Upper lobe of left lung (tissue), 6 donors: ENCODE measurements at regions not wholly inside any gene's neighbourhood (a gene's known extent, or its start where the extent isn't known, plus 50 kb on each side); places are given as distances from the start of the nearest gene placed in this dataset.

Experiments used
- ATAC-seq, 2 donors: fragments of 200-7000 bp; cut with Tn5 transposase; one replicate each; pipeline ENCODE4 v1.9.1; 2022; ENCODE audit warnings: mild to moderate bottlenecking in 2 of 2, moderate library complexity in 2 of 2; ENCODE audit not compliant: low FRiP score in 2 of 2
- DNase-seq, 2 donors: peaks; one replicate each; pipeline ENCODE4 v3.0.0-alpha.2; 2019 to 2020
- H3K27ac ChIP-seq, 4 donors: fragments of 200-600 bp; sonication (generic); one replicate each; pipeline ENCODE4 v1.5.1; 2016 to 2019
- H3K27me3 ChIP-seq, 4 donors: fragments of 200-600 bp; sonication (generic); one replicate each; pipeline ENCODE4 v1.5.1; 2017 to 2019
- H3K36me3 ChIP-seq, 4 donors: fragments of 200-600 bp; sonication (generic); one replicate each; pipeline ENCODE4 v1.5.1; 2016 to 2019
- H3K4me1 ChIP-seq, 4 donors: fragments of 200-600 bp; sonication (generic); one replicate each; pipeline ENCODE4 v1.5.1; 2018 to 2019
- H3K4me3 ChIP-seq, 4 donors: fragments of 200-600 bp; sonication (generic); one replicate each; pipeline ENCODE4 v1.5.1; 2017 to 2019; ENCODE audit warnings: mild to moderate bottlenecking in 2 of 4, moderate library complexity in 1 of 4
- H3K9me3 ChIP-seq, 4 donors: fragments of 200-600 bp; sonication (generic); one replicate each; pipeline ENCODE4 v1.5.1; 2018 to 2019
- EP300 ChIP-seq, 4 donors: sonication (generic); formaldehyde crosslinking; IDR thresholded peaks; one replicate each; pipeline ENCODE4 v1.5.1; 2017; ENCODE audit warnings: antibody characterized with exemption in 4 of 4, control low read depth in 2 of 4
- POLR2A ChIP-seq, 4 donors: fragments of 450-650 bp; IDR thresholded peaks; one replicate each; pipeline ENCODE4 v1.5.1; 2016 to 2017; ENCODE audit warnings: antibody characterized with exemption in 4 of 4, mild to moderate bottlenecking in 2 of 4
- POLR2AphosphoS5 ChIP-seq, 2 donors: sonication (generic); formaldehyde crosslinking; IDR thresholded peaks; one replicate each; pipeline ENCODE4 v1.5.1; 2017; ENCODE audit warnings: antibody characterized with exemption in 2 of 2
- WGBS, 2 donors: methylation state at CpG; one replicate each; pipeline ENCODE4 v1.1.5; 2017 to 2018; 5-methylcytosine and 5-hydroxymethylcytosine counted together
- TF ChIP-seq, protein P1 (sequence below), 6 experiments: fragments of 450-650 bp in 4 of 6; fragments of 200-600 bp in 2 of 6; sonication (generic) in 2 of 6; IDR thresholded peaks; one replicate each; pipeline ENCODE4 v1.5.1; 2016 to 2019; ENCODE audit warnings: antibody characterized with exemption in 6 of 6
- donor health status: DM: no; HTN: no; CAD: no; lungs with moderate emphysema.
- donor health status: DM: no; HTN: yes; CAD: no; lungs with severe emphysema.

DNA sequence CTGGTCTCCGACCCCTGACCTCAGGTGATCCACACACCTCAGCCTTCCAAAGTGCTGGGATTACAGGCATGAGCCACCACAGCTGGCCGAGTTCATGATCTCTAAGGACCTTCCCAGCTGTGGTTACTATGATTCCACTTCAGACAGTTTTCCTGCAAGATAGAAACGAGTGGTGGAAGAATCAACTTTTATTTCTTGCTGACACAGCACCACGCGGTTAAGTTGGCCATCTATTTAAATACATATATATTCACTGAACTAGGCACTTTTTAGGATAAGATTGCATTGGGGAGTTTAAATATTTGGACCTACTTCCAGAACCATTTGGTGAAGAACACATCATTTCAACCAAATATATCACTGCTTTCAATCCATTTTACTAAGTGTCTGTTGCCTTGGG lies 213.4 kb downstream of the TBX5 start:
- Histone ChIP-seq H3K36me3 (no peaks in the 10 kb centered on the region), H3K4me3 (no peak overlapping the region), H3K27ac (no peak overlapping the region), H3K4me1 (no peaks in the 10 kb centered on the region), H3K27me3 (no peaks in the 10 kb centered on the region), H3K9me3 (no peaks in the 10 kb centered on the region)
- no peak for DNase-seq
- no peak for ATAC-seq
- TF ChIP-seq, protein P1, sequence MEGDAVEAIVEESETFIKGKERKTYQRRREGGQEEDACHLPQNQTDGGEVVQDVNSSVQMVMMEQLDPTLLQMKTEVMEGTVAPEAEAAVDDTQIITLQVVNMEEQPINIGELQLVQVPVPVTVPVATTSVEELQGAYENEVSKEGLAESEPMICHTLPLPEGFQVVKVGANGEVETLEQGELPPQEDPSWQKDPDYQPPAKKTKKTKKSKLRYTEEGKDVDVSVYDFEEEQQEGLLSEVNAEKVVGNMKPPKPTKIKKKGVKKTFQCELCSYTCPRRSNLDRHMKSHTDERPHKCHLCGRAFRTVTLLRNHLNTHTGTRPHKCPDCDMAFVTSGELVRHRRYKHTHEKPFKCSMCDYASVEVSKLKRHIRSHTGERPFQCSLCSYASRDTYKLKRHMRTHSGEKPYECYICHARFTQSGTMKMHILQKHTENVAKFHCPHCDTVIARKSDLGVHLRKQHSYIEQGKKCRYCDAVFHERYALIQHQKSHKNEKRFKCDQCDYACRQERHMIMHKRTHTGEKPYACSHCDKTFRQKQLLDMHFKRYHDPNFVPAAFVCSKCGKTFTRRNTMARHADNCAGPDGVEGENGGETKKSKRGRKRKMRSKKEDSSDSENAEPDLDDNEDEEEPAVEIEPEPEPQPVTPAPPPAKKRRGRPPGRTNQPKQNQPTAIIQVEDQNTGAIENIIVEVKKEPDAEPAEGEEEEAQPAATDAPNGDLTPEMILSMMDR (IDR thresholded peaks at IDR 0.05) = no peak
- no peak for TF ChIP-seq POLR2A (IDR thresholded peaks at IDR 0.05)
- no peak for TF ChIP-seq EP300 (IDR thresholded peaks at IDR 0.05)
- TF ChIP-seq POLR2AphosphoS5 (IDR thresholded peaks at IDR 0.05) = no peak
- 78 to 87% methylated on average over 5 of the region's 5 CpGs for WGBS, 2 donors

DNA sequence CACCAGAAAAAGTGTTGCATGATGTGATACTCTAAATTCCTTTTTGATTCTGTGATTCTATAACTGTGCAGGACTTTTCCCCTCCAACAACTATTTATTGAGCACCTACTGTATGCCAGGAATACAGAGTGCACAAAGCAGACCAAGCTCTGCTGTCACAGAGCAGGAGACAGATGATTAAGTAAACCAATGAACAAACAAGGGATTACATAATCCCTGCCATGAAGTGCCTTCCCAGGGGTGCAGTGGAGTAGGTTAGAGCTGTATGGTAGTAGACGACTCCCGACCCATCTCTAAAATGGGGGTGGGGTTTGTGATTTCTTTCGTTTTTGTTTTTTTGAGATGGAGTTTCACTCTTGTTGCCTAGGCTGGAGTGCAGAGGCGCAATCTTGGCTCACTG lies 213.9 kb downstream of the TBX5 start:
- ATAC-seq = no peak
- 79 to 80% methylated on average over 4 of the region's 4 CpGs for WGBS, 2 donors

DNA sequence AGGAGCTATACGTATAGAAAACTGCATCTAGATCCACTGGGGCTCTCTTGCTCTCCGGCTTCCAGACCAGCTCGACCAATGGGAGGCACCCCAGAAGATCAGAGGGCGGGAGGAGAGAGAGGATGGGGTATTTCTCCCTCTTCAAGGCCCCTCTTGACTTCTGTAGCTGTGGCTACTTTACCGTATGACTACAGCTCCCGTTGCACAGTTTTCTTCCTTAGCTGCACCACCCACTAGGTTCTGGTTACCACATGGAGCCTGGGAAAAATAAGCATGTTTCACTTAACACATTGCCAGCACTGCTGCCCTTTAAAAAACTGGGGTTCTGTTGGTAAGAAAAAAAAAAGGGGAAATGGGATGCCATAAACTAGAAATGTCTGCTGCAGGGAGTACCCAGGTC lies 214.4 kb downstream of the TBX5 start:
- no peak for DNase-seq
- Histone ChIP-seq H3K4me3 (no peak overlapping the region), H3K36me3 (no peaks in the 10 kb centered on the region), H3K27ac (no peak overlapping the region), H3K27me3 (no peaks in the 10 kb centered on the region), H3K4me1 (no peaks in the 10 kb centered on the region), H3K9me3 (no peaks in the 10 kb centered on the region)
- WGBS, 2 donors = 50% methylated on average over 6 of the region's 6 CpGs
- TF ChIP-seq EP300 (IDR thresholded peaks at IDR 0.05) (no peak), POLR2A (IDR thresholded peaks at IDR 0.05) (no peak), POLR2AphosphoS5 (IDR thresholded peaks at IDR 0.05) (no peak)
- TF ChIP-seq, protein P1 (IDR thresholded peaks at IDR 0.05) = no peak
- ATAC-seq = no peak

More for the DNA sequence above, 213.9 kb downstream of the TBX5 start:
- TF ChIP-seq POLR2AphosphoS5 (IDR thresholded peaks at IDR 0.05) (no peak), EP300 (IDR thresholded peaks at IDR 0.05) (no peak), POLR2A (IDR thresholded peaks at IDR 0.05) (no peak)
- TF ChIP-seq, protein P1 (IDR thresholded peaks at IDR 0.05) = no peak
- H3K4me3 ChIP-seq = no peak overlapping the region
- H3K27me3 ChIP-seq = no peaks in the 10 kb centered on the region
- DNase-seq = no peak
- no peak overlapping the region for H3K27ac ChIP-seq
- H3K4me1 ChIP-seq = no peaks in the 10 kb centered on the region
- no peaks in the 10 kb centered on the region for H3K36me3 ChIP-seq
- H3K9me3 ChIP-seq = no peaks in the 10 kb centered on the region

DNA sequence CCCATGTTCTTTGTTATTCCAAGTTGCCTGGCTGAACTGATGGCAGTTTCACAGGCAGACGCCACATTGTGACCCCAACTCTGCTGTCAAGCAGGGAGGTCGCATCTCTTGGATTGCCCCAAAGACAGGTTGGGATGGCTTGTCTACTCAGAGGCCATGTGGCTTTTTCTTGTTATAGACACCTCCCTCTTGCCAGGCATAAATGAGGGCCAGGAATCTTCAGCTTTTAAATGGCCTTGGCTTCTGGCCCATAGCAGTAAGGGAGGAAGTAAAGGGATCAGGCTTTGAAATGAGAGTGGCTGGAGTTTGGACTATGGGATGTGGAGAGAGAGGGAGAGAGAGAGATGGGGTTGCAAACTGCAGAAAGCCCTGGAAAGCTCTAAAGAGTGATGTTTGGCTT lies 215.0 kb downstream of the TBX5 start:
- WGBS, 2 donors = 56 to 80% methylated on average over 1 to 2 of the region's 2 CpGs
- ATAC-seq (no peak), DNase-seq (no peak)
- TF ChIP-seq POLR2A (IDR thresholded peaks at IDR 0.05) (no peak), POLR2AphosphoS5 (IDR thresholded peaks at IDR 0.05) (no peak), EP300 (IDR thresholded peaks at IDR 0.05) (no peak)
- TF ChIP-seq, protein P1 (IDR thresholded peaks at IDR 0.05) = no peak
- no peaks in the 10 kb centered on the region for H3K9me3 ChIP-seq
- H3K36me3 ChIP-seq = no peaks in the 10 kb centered on the region
- no peak overlapping the region for H3K4me3 ChIP-seq
- no peaks in the 10 kb centered on the region for H3K27me3 ChIP-seq
- H3K27ac ChIP-seq = no peak overlapping the region
- H3K4me1 ChIP-seq = no peaks in the 10 kb centered on the region

DNA sequence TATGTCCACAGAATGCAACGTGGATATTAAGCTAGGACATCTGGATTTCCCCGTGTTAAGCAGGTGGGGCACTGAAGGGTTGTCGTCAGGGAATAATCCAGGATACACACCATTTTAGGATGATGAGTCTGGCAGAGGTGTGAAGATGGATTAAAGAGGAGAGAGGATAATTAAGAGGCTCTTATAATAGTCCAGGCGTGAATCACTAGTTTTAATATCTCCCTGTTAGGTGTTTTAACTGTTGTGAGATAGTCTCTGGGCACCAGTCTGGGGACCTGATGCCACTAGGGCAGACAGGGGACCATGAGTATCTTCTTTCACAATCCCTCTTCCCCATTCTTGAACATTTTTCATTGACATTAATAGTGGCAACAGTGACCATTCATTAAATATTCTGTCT lies 216.7 kb downstream of the TBX5 start:
- H3K27me3 ChIP-seq = no peaks in the 10 kb centered on the region
- TF ChIP-seq EP300 (IDR thresholded peaks at IDR 0.05) (no peak), POLR2A (IDR thresholded peaks at IDR 0.05) (no peak)
- TF ChIP-seq, protein P1 (IDR thresholded peaks at IDR 0.05) = no peak
- H3K27ac ChIP-seq = no peak overlapping the region
- no peak for DNase-seq
- H3K4me1 ChIP-seq = no peaks in the 10 kb centered on the region
- H3K4me3 ChIP-seq = no peak overlapping the region
- 82 to 91% methylated on average over 4 of the region's 4 CpGs for WGBS, 2 donors
- H3K36me3 ChIP-seq = no peaks in the 10 kb centered on the region
- no peak for ATAC-seq
- H3K9me3 ChIP-seq = no peaks in the 10 kb centered on the region
